IPS-NIHi7 (cell line): ENCODE measurements at regions not wholly inside any gene's neighbourhood (a gene's known extent, or its start where the extent isn't known, plus 50 kb on each side); places are given as distances from the start of the nearest gene placed in this dataset.

Source experiments
- DNase-seq: peaks from one replicate; pipeline ENCODE4 v3.0.0; 2012; ENCODE audit warnings: mixed read lengths; ENCODE audit errors: extremely low spot score

GRCh38 chr3:103617961-103618360, 1183.1 kb downstream of the ZPLD1 start:
- no peak for DNase-seq

- DNase-seq = no peak
Observed at GRCh38 chr3:103624271-103624670, 1189.5 kb downstream of the ZPLD1 start.

GRCh38 chr3:103629391-103629790, 1194.6 kb downstream of the ZPLD1 start:
- no peak for DNase-seq

- no peak for DNase-seq
Observed at GRCh38 chr3:103644450-103644849, 1209.6 kb downstream of the ZPLD1 start.

GRCh38 chr3:103653996-103654395, 1219.2 kb downstream of the ZPLD1 start:
- DNase-seq = no peak

GRCh38 chr3:103657756-103658155, 1222.9 kb downstream of the ZPLD1 start:
- DNase-seq = no peak

GRCh38 chr3:103660810-103661209, 1226.0 kb downstream of the ZPLD1 start:
- DNase-seq = no peak

GRCh38 chr3:103662591-103662990, 1227.8 kb downstream of the ZPLD1 start:
- DNase-seq = no peak

- no peak for DNase-seq
Observed at GRCh38 chr3:103672346-103672745, 1237.5 kb downstream of the ZPLD1 start.

- DNase-seq = no peak
Observed at GRCh38 chr3:103684904-103685303, 1250.1 kb downstream of the ZPLD1 start.

- no peak for DNase-seq
Observed at GRCh38 chr3:103685939-103686338, 1251.1 kb downstream of the ZPLD1 start.

GRCh38 chr3:103690536-103690935, 1255.7 kb downstream of the ZPLD1 start:
- DNase-seq = no peak

- DNase-seq = no peak
Observed at GRCh38 chr3:103693831-103694230, 1259.0 kb downstream of the ZPLD1 start.

- DNase-seq = no peak
Observed at GRCh38 chr3:103698646-103699045, 1263.8 kb downstream of the ZPLD1 start.

- DNase-seq = no peak
Observed at GRCh38 chr3:103699228-103699627, 1264.4 kb downstream of the ZPLD1 start.

GRCh38 chr3:103705641-103706040, 1270.8 kb downstream of the ZPLD1 start:
- DNase-seq = no peak

- DNase-seq = no peak
Observed at GRCh38 chr3:103706671-103707070, 1271.9 kb downstream of the ZPLD1 start.

GRCh38 chr3:103711670-103712069, 1276.9 kb downstream of the ZPLD1 start:
- DNase-seq = no peak

GRCh38 chr3:103712320-103713008, 1277.6 kb downstream of the ZPLD1 start:
- no peak for DNase-seq

- no peak for DNase-seq
Observed at GRCh38 chr3:103729547-103729946, 1294.7 kb downstream of the ZPLD1 start.

GRCh38 chr3:103730744-103731143, 1295.9 kb downstream of the ZPLD1 start:
- no peak for DNase-seq

GRCh38 chr3:103752986-103753385, 1318.2 kb downstream of the ZPLD1 start:
- no peak for DNase-seq

- no peak for DNase-seq
Observed at GRCh38 chr3:103767635-103768034, 1332.8 kb downstream of the ZPLD1 start.

- DNase-seq = no peak
Observed at GRCh38 chr3:103785017-103785416, 1350.2 kb downstream of the ZPLD1 start.
